ENCODE measurements at regions not wholly inside any gene's neighbourhood (a gene's known extent, or its start where the extent isn't known, plus 50 kb on each side); places are given as distances from the start of the nearest gene placed in this dataset.

DNA sequence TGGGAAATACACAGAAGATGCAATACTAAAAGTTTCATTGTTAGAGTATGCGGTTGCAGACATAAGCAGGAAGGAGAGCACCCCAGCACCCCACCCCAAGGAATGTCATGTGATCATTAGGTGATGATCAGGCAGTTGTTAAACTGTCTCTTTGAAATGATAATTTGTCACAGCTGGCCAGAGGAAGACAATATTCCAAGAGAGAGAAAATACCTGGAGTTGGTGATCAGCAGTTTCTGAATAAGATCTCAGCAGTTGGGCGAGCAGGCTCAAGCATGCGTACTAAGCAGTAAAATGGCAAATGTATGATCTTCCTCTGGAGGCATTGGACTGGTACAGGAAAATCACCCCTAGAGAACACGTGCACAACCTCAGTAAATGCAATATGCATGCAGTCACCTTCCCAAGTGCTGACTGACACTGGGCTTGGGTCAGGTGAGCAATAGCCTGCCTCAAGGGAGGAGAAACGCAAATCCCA lies 250.1 kb upstream of the MBL2 start:
- TF ChIP-seq, protein P1, sequence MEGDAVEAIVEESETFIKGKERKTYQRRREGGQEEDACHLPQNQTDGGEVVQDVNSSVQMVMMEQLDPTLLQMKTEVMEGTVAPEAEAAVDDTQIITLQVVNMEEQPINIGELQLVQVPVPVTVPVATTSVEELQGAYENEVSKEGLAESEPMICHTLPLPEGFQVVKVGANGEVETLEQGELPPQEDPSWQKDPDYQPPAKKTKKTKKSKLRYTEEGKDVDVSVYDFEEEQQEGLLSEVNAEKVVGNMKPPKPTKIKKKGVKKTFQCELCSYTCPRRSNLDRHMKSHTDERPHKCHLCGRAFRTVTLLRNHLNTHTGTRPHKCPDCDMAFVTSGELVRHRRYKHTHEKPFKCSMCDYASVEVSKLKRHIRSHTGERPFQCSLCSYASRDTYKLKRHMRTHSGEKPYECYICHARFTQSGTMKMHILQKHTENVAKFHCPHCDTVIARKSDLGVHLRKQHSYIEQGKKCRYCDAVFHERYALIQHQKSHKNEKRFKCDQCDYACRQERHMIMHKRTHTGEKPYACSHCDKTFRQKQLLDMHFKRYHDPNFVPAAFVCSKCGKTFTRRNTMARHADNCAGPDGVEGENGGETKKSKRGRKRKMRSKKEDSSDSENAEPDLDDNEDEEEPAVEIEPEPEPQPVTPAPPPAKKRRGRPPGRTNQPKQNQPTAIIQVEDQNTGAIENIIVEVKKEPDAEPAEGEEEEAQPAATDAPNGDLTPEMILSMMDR (IDR thresholded peaks at IDR 0.05) = no peak
- no peak for TF ChIP-seq ZFX (IDR thresholded peaks at IDR 0.05; ENCODE audit: borderline replicate concordance)

Data from 22Rv1 (cell line).